Hepatocyte (in vitro differentiated cells): ENCODE measurements at regions not wholly inside any gene's neighbourhood (a gene's known extent, or its start where the extent isn't known, plus 50 kb on each side); places are given as distances from the start of the nearest gene placed in this dataset.

Source experiments
- DNase-seq: peaks from one replicate; pipeline ENCODE4 v3.0.0-alpha.2; 2016; ENCODE audit warnings: low spot score
- H2AFZ ChIP-seq: fragments of 200-600 bp; sonication (generic); 2 replicates; pipeline ENCODE4 v1.6.0; 2016; ENCODE audit warnings: antibody characterized with exemption, mild to moderate bottlenecking
- H3K27ac ChIP-seq: fragments of 200-600 bp; sonication (generic); 2 replicates; pipeline ENCODE4 v1.5.1; 2016; ENCODE audit warnings: mild to moderate bottlenecking
- H3K27me3 ChIP-seq: fragments of 200-600 bp; sonication (generic); 2 replicates; pipeline ENCODE4 v1.6.1; 2016
- H3K36me3 ChIP-seq: fragments of 200-600 bp; sonication (generic); replicated peaks from 2 replicates; pipeline ENCODE4 v1.5.1; 2016; ENCODE audit warnings: low read depth; ENCODE audit not compliant: insufficient read depth
- H3K4me1 ChIP-seq: fragments of 200-600 bp; sonication (generic); 2 replicates; pipeline ENCODE4 v1.5.1; 2016; ENCODE audit warnings: mild to moderate bottlenecking, moderate library complexity; ENCODE audit not compliant: insufficient read depth
- H3K4me2 ChIP-seq: fragments of 200-600 bp; sonication (generic); 2 replicates; pipeline ENCODE4 v1.6.0; 2016
- H3K4me3 ChIP-seq: fragments of 200-600 bp; sonication (generic); 2 replicates; pipeline ENCODE4 v1.5.1; 2016; ENCODE audit warnings: mild to moderate bottlenecking
- H3K79me2 ChIP-seq: fragments of 200-600 bp; sonication (generic); 2 replicates; pipeline ENCODE4 v1.6.0; 2017; ENCODE audit warnings: mild to moderate bottlenecking
- H3K9me2 ChIP-seq: fragments of 200-600 bp; sonication (generic); replicated peaks from 2 replicates; pipeline ENCODE4 v1.6.0; 2017; ENCODE audit warnings: mild to moderate bottlenecking; ENCODE audit not compliant: insufficient read depth
- H3K9me3 ChIP-seq: fragments of 200-600 bp; sonication (generic); 2 replicates; pipeline ENCODE4 v1.5.1; 2016; ENCODE audit warnings: low read depth, mild to moderate bottlenecking
- H4K20me1 ChIP-seq: fragments of 200-600 bp; sonication (generic); 2 replicates; pipeline ENCODE4 v1.6.0; 2016; ENCODE audit warnings: mild to moderate bottlenecking; ENCODE audit not compliant: insufficient read depth, poor library complexity, severe bottlenecking
- CTCF ChIP-seq: fragments of 200-600 bp; sonication (generic); IDR thresholded peaks from 2 replicates; pipeline ENCODE4 v1.5.1; 2016; ENCODE audit warnings: antibody characterized with exemption, mild to moderate bottlenecking; ENCODE audit not compliant: poor library complexity
- EZH2 ChIP-seq: fragments of 200-600 bp; sonication (generic); IDR thresholded peaks from 2 replicates; pipeline ENCODE4 v1.6.1; 2016; ENCODE audit warnings: antibody characterized with exemption, mild to moderate bottlenecking, borderline replicate concordance
- EZH2phosphoT487 ChIP-seq: fragments of 200-600 bp; sonication (generic); IDR thresholded peaks from one replicate; pipeline ENCODE4 v1.6.1; 2018; ENCODE audit warnings: antibody characterized with exemption, mild to moderate bottlenecking, low read depth, moderate library complexity; ENCODE audit not compliant: unreplicated experiment, severe bottlenecking
- WGBS: methylation state at CpG from one replicate; pipeline ENCODE4 v1.1.6; 2016; ENCODE audit warnings: low lambda C conversion rate; ENCODE audit errors: missing lambda C conversion rate; 5-methylcytosine and 5-hydroxymethylcytosine counted together

DNA sequence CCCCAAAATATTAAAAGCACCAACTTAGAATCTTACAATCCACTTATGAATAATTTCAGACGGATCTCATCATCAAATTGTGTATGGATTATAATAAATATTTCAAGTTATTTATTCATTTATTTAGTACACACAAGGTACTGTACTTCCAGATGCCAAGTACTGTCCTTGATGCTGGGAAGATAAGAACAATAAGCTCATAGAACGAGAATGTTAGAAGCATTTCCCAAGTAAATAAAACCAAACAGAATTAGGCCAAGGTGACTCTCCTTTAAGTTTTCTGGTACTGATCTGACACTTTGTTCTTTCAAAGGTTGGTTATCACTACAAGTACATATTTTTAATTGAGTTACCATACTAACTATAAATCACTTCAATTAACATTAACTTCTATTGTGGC lies 416.1 kb upstream of the ETAA1 start:
- Histone ChIP-seq H3K9me2 (no peaks in the 10 kb centered on the region), H2AFZ (no peak overlapping the region), H3K27me3 (no peaks in the 10 kb centered on the region), H3K4me3 (no peak overlapping the region), H3K79me2 (no peaks in the 10 kb centered on the region), H4K20me1 (no peaks in the 10 kb centered on the region), H3K27ac (no peak overlapping the region), H3K4me1 (no peaks in the 10 kb centered on the region), H3K36me3 (no peaks in the 10 kb centered on the region), H3K4me2 (no peak overlapping the region), H3K9me3 (no peaks in the 10 kb centered on the region)
- TF ChIP-seq EZH2phosphoT487 (no peak), CTCF (no peak), EZH2 (no peak)
- DNase-seq: no peak
- whole genome bisulfite sequencing: 86% methylated on average over 2 of the region's 2 CpGs

DNA sequence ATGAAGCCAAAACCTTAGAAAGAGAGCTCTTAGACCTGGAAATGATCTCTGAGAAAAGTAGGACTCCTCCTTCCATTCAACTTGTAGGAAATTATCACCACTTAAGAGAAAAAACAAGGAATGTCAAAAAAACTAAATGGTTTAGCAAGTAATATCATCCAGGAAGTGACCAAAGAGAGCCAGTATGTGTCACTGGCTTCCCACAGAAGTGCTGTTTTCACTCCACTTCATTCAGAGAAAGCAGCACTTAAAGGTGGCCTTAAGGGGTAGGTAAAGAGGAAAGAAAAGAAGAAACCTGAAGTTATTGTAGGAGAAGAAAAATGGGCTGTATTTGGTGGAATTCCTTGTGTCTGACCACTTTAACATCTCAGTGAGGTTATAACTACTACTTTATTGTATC lies 414.4 kb upstream of the ETAA1 start:
- no peak for DNase-seq
- Histone ChIP-seq H3K79me2 (no peaks in the 10 kb centered on the region), H4K20me1 (no peaks in the 10 kb centered on the region), H3K4me2 (no peak overlapping the region), H3K27me3 (no peaks in the 10 kb centered on the region), H3K4me1 (no peaks in the 10 kb centered on the region), H2AFZ (no peak overlapping the region), H3K4me3 (no peak overlapping the region), H3K27ac (no peak overlapping the region), H3K36me3 (no peaks in the 10 kb centered on the region), H3K9me3 (no peaks in the 10 kb centered on the region), H3K9me2 (no peaks in the 10 kb centered on the region)
- TF ChIP-seq CTCF (no peak), EZH2 (no peak), EZH2phosphoT487 (no peak)

GRCh38 chr2:66984864-66985263 lies 412.3 kb upstream of the ETAA1 start:
- Histone ChIP-seq H3K4me3 (no peak overlapping the region), H3K79me2 (no peaks in the 10 kb centered on the region), H3K9me3 (no peaks in the 10 kb centered on the region), H3K27ac (no peak overlapping the region), H3K9me2 (no peaks in the 10 kb centered on the region), H3K4me2 (no peak overlapping the region), H4K20me1 (no peaks in the 10 kb centered on the region), H3K4me1 (no peaks in the 10 kb centered on the region), H3K27me3 (no peaks in the 10 kb centered on the region), H3K36me3 (no peaks in the 10 kb centered on the region), H2AFZ (no peak overlapping the region)
- TF ChIP-seq CTCF (no peak), EZH2 (no peak), EZH2phosphoT487 (no peak)
- DNase-seq: no peak

DNA sequence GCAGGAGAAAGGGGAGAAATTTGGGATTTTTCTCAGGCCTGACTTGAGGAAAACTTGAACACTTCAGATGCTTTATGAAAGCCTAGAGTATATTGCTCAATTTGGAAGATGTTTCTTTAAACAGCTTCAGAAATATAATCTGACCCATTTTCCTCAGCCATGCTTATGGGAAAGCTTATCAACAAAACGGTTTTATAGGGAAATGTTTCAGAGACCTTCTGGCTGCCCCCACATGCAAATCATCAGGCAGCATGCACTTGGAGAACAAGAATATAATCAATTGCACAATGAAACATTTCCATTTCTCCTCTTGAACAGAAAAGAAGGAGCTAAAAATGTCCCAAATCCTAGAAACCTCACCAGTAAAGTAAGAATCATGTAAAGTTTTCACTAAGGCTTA lies 411.2 kb upstream of the ETAA1 start:
- H3K79me2 ChIP-seq: no peaks in the 10 kb centered on the region
- no peak overlapping the region for H2AFZ ChIP-seq
- no peaks in the 10 kb centered on the region for H3K36me3 ChIP-seq
- H3K27ac ChIP-seq: no peak overlapping the region
- H3K9me3 ChIP-seq: no peaks in the 10 kb centered on the region
- WGBS: 46% methylated on average over 1 of the region's 1 CpG
- TF ChIP-seq CTCF (no peak), EZH2phosphoT487 (no peak), EZH2 (no peak)
- no peak overlapping the region for H3K4me2 ChIP-seq
- H3K4me1 ChIP-seq: no peaks in the 10 kb centered on the region
- no peak for DNase-seq
- H3K4me3 ChIP-seq: no peak overlapping the region
- H3K27me3 ChIP-seq: no peaks in the 10 kb centered on the region
- no peaks in the 10 kb centered on the region for H4K20me1 ChIP-seq
- peaks cover 3% of the 10 kb centered on the region for H3K9me2 ChIP-seq
